OCI-LY1 (cell line): ENCODE measurements at regions not wholly inside any gene's neighbourhood (a gene's known extent, or its start where the extent isn't known, plus 50 kb on each side); places are given as distances from the start of the nearest gene placed in this dataset.
A peak's percentile ranks its signal among the peaks of the same experiment; 100 is the strongest.

Experiments
- H2AFZ ChIP-seq: fragments of 200-600 bp; sonication (generic), shearing (Covaris generic); 2 replicates; pipeline ENCODE4 v1.6.0; 2014; ENCODE audit warnings: antibody characterized with exemption, mild to moderate bottlenecking, low read length
- H3F3A ChIP-seq: fragments of 200-600 bp; sonication (generic), shearing (Covaris generic); 2 replicates; pipeline ENCODE4 v1.6.0; 2014; ENCODE audit warnings: mild to moderate bottlenecking, antibody characterized with exemption, low read length, moderate library complexity; ENCODE audit not compliant: insufficient read depth
- H3K27ac ChIP-seq: fragments of 200-600 bp; sonication (generic); 2 replicates; pipeline ENCODE4 v1.5.1; 2014; ENCODE audit warnings: low read length, mixed run types, mild to moderate bottlenecking, low read depth; ENCODE audit not compliant: poor library complexity, severe bottlenecking
- H3K27me3 ChIP-seq: fragments of 200-600 bp; sonication (generic); 2 replicates; pipeline ENCODE4 v1.6.0; 2014; ENCODE audit warnings: antibody characterized with exemption, mild to moderate bottlenecking, low read length, moderate library complexity; ENCODE audit not compliant: insufficient read depth
- H3K36me3 ChIP-seq: fragments of 200-600 bp; sonication (generic); 2 replicates; pipeline ENCODE4 v1.6.1; 2014; ENCODE audit warnings: mild to moderate bottlenecking, antibody characterized with exemption, low read length, moderate library complexity, mixed read lengths; ENCODE audit not compliant: insufficient read depth
- H3K4me1 ChIP-seq: fragments of 200-600 bp; sonication (generic); 2 replicates; pipeline ENCODE4 v1.5.1; 2014; ENCODE audit warnings: mild to moderate bottlenecking, low read length, moderate library complexity; ENCODE audit not compliant: insufficient read depth, severe bottlenecking
- H3K4me2 ChIP-seq: fragments of 200-600 bp; sonication (generic), shearing (Covaris generic); 2 replicates; pipeline ENCODE4 v1.6.1; 2014; ENCODE audit warnings: low read length
- H3K4me3 ChIP-seq: fragments of 200-600 bp; sonication (generic); 2 replicates; pipeline ENCODE4 v1.5.1; 2014; ENCODE audit warnings: low read length, low read depth, mild to moderate bottlenecking, mixed read lengths; ENCODE audit not compliant: poor library complexity, severe bottlenecking
- H3K79me2 ChIP-seq: fragments of 200-600 bp; shearing (Covaris generic); 2 replicates; pipeline ENCODE4 v1.6.1; 2016; ENCODE audit warnings: mixed run types, low read length, mixed read lengths; ENCODE audit not compliant: insufficient read depth
- H3K9ac ChIP-seq: fragments of 200-600 bp; sonication (generic), shearing (Covaris generic); 2 replicates; pipeline ENCODE4 v1.6.1; 2014; ENCODE audit warnings: mild to moderate bottlenecking, low read length, mixed read lengths
- H3K9me2 ChIP-seq: fragments of 200-600 bp; sonication (generic), shearing (Covaris generic); 2 replicates; pipeline ENCODE4 v1.6.1; 2014; ENCODE audit warnings: low read depth, mild to moderate bottlenecking, low read length, mixed read lengths
- H3K9me3 ChIP-seq: fragments of 200-600 bp; shearing (Covaris generic); 2 replicates; pipeline ENCODE4 v1.6.1; 2014; ENCODE audit warnings: low read length, mixed read lengths
- H4K20me1 ChIP-seq: fragments of 200-600 bp; sonication (generic), shearing (Covaris generic); 2 replicates; pipeline ENCODE4 v1.6.0; 2016; ENCODE audit warnings: mild to moderate bottlenecking, low read length; ENCODE audit not compliant: insufficient read depth
- EZH2 ChIP-seq: fragments of 200-600 bp; sonication (generic), shearing (Covaris generic); IDR thresholded peaks from 2 replicates; pipeline ENCODE4 v1.8.0; 2017; ENCODE audit warnings: borderline replicate concordance, mixed run types, mild to moderate bottlenecking, antibody characterized with exemption, low read length, moderate library complexity, mixed read lengths
- TF ChIP-seq, protein P1 (sequence below): fragments of 200-600 bp; sonication (generic), shearing (Covaris generic); IDR thresholded peaks from 2 replicates; pipeline ENCODE4 v1.5.1; 2017; ENCODE audit warnings: mild to moderate bottlenecking, antibody characterized with exemption, low read length, moderate library complexity, mixed read lengths

- H3K9ac ChIP-seq = no peak overlapping the region
- TF ChIP-seq, protein P1, sequence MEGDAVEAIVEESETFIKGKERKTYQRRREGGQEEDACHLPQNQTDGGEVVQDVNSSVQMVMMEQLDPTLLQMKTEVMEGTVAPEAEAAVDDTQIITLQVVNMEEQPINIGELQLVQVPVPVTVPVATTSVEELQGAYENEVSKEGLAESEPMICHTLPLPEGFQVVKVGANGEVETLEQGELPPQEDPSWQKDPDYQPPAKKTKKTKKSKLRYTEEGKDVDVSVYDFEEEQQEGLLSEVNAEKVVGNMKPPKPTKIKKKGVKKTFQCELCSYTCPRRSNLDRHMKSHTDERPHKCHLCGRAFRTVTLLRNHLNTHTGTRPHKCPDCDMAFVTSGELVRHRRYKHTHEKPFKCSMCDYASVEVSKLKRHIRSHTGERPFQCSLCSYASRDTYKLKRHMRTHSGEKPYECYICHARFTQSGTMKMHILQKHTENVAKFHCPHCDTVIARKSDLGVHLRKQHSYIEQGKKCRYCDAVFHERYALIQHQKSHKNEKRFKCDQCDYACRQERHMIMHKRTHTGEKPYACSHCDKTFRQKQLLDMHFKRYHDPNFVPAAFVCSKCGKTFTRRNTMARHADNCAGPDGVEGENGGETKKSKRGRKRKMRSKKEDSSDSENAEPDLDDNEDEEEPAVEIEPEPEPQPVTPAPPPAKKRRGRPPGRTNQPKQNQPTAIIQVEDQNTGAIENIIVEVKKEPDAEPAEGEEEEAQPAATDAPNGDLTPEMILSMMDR = no peak
- no peak for TF ChIP-seq EZH2
- H2AFZ ChIP-seq = no peak overlapping the region
- no peaks in the 10 kb centered on the region for H3K9me3 ChIP-seq
- H3K79me2 ChIP-seq = no peaks in the 10 kb centered on the region
- H3K9me2 ChIP-seq = no peaks in the 10 kb centered on the region
- no peaks in the 10 kb centered on the region for H3K27me3 ChIP-seq
- no peak overlapping the region for H3K27ac ChIP-seq
- H3K36me3 ChIP-seq = no peaks in the 10 kb centered on the region
- no peaks in the 10 kb centered on the region for H3F3A ChIP-seq
- no peaks in the 10 kb centered on the region for H4K20me1 ChIP-seq
- no peak overlapping the region for H3K4me3 ChIP-seq
- no peak overlapping the region for H3K4me2 ChIP-seq
- no peaks in the 10 kb centered on the region for H3K4me1 ChIP-seq
These were observed 541.4 kb upstream of the ATXN8OS start for GRCh38 chr13:69566104-69566716.

DNA sequence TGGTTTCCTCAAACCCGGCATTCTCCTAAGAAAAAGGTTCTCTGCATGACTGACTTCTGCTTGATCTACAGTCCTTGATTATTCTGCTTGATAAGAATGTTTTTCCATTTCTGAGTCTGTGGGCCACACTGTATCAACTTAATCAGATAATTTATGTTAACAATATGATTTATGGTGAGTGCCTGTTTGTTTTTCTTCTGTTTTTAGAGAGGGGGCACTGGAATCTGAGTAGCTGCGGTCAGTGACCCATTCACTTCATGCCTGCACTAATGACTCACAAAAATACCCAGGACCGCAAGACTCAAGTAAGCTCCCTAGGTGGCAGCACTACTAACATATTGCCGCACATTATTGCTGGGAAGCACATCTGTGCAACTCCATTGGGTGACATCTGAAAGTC lies 542.3 kb upstream of the ATXN8OS start:
- no peaks in the 10 kb centered on the region for H4K20me1 ChIP-seq
- H3K79me2 ChIP-seq = no peaks in the 10 kb centered on the region
- H3K27ac ChIP-seq = no peak overlapping the region
- H3K36me3 ChIP-seq = no peaks in the 10 kb centered on the region
- no peak overlapping the region for H3K4me3 ChIP-seq
- no peaks in the 10 kb centered on the region for H3K9me3 ChIP-seq
- no peak overlapping the region for H3K9ac ChIP-seq
- no peak overlapping the region for H3K4me2 ChIP-seq
- no peaks in the 10 kb centered on the region for H3K9me2 ChIP-seq
- H3K27me3 ChIP-seq = no peaks in the 10 kb centered on the region
- TF ChIP-seq EZH2 = no peak
- TF ChIP-seq, protein P1 = peak; percentile 87
- no peaks in the 10 kb centered on the region for H3F3A ChIP-seq
- no peaks in the 10 kb centered on the region for H3K4me1 ChIP-seq
- H2AFZ ChIP-seq = no peak overlapping the region

- Histone ChIP-seq H3K27me3 (no peaks in the 10 kb centered on the region), H3K4me1 (no peaks in the 10 kb centered on the region), H3K4me2 (no peak overlapping the region), H3K9me3 (no peaks in the 10 kb centered on the region), H4K20me1 (no peaks in the 10 kb centered on the region), H3K4me3 (no peak overlapping the region), H3K79me2 (no peaks in the 10 kb centered on the region), H2AFZ (no peak overlapping the region), H3K9ac (no peak overlapping the region), H3K27ac (no peak overlapping the region), H3K9me2 (no peaks in the 10 kb centered on the region), H3K36me3 (no peaks in the 10 kb centered on the region), H3F3A (no peaks in the 10 kb centered on the region)
- TF ChIP-seq EZH2 = no peak
- TF ChIP-seq, protein P1 = no peak
These were observed 551.0 kb upstream of the ATXN8OS start for GRCh38 chr13:69556540-69557196.
